Activated CD4-positive, alpha-beta T cell treated with anti-CD3 and anti-CD28 coated beads for 36 hours (primary cell): ENCODE measurements at regions not wholly inside any gene's neighbourhood (a gene's known extent, or its start where the extent isn't known, plus 50 kb on each side); places are given as distances from the start of the nearest gene placed in this dataset.

ENCODE experiments used
- ATAC-seq: fragments of 200-7000 bp; cut with Tn5 transposase; one replicate; pipeline ENCODE4 v1.10.0; 2021; ENCODE audit warnings: mild to moderate bottlenecking, moderate library complexity
- CTCF ChIA-PET: fragments of 350-600 bp; sonication (Branson Sonifier 250); formaldehyde crosslinking; loops from one replicate; lab custom pipeline; 2021; ENCODE audit warnings: antibody characterized with exemption; lab: Charles Lee
- POLR2A ChIA-PET: fragments of 350-600 bp; sonication (Branson Sonifier 250); formaldehyde crosslinking; loops from one replicate; lab custom pipeline; 2021; ENCODE audit warnings: antibody characterized with exemption, inconsistent platforms; lab: Charles Lee
- DNase-seq: peaks from one replicate; pipeline ENCODE4 v3.0.0-alpha.2; 2020
- H3K27ac Mint-ChIP-seq: one replicate; pipeline ENCODE4 v1.8.0; 2021; ENCODE audit warnings: mixed read lengths
- H3K27me3 Mint-ChIP-seq: one replicate; pipeline ENCODE4 v1.8.0; 2021; ENCODE audit warnings: mixed read lengths
- H3K36me3 Mint-ChIP-seq: one replicate; pipeline ENCODE4 v1.8.0; 2021; ENCODE audit warnings: low read depth, mixed read lengths
- H3K4me1 Mint-ChIP-seq: one replicate; pipeline ENCODE4 v1.8.0; 2021; ENCODE audit warnings: mixed read lengths
- H3K4me3 Mint-ChIP-seq: one replicate; pipeline ENCODE4 v1.8.0; 2021; ENCODE audit warnings: mild to moderate bottlenecking, moderate library complexity, mixed read lengths
- H3K9me3 Mint-ChIP-seq: one replicate; pipeline ENCODE4 v1.8.0; 2021; ENCODE audit warnings: low read depth, mixed read lengths
- intact Hi-C, 2 experiments: fragments of 100-400 bp; cut with DNase I in 1 of 2; cut with micrococcal nuclease in 1 of 2; formaldehyde crosslinking; loops; one replicate each; pipeline versions ENCODE4 v1.14.2 to v1.15.1; 2022 to 2024; cut with DNase I, micrococcal nuclease

DNA sequence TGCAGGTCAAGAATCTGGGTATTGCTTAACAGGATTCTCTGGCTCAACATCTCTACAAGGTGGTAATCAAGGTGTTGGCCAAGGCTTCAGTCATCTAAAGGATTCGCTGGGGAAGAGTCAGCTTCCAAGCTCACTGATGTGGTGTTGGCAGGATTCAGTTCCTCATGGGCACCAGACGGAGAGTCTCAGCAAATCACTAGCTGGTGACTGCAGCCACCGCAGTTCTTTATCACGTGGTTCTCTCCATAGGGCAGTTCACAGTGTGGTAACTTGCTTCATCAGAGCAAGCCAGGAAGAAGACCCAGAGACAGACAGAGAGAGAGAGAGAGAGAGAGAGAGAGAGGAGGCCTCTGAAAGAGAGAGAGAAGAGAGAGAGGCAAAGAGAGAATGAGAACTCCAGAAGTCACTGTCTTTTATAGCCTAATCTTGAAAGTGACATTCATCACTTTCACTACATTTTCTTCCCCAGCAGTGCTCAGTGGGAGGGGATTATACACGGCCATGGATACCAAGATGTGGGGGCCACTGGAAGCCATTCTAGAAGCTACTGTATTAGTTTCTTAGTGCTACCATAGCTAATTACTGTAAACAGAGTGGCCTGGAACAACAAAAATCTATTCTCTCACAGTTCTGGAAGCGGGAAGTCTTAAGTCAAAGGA lies 109.2 kb upstream of the SMIM23 start:
- CTCF ChIA-PET: interaction anchor here (0.7 kb wide), 1 partner anchor 1104 kb away, joined by 3 read pairs; no protein-coding TSS in a partner anchor
- intact Hi-C loops: no loop called here
- Mint-ChIP-seq H3K27ac (no peak overlapping the region), H3K4me3 (no peak overlapping the region), H3K27me3 (peaks cover 12% of the 10 kb centered on the region), H3K9me3 (peaks cover 6% of the 10 kb centered on the region), H3K36me3 (no peaks in the 10 kb centered on the region), H3K4me1 (peaks cover 6% of the 10 kb centered on the region)
- ATAC-seq: no peak
- POLR2A ChIA-PET: no interaction called here
- DNase-seq: no peak

DNA sequence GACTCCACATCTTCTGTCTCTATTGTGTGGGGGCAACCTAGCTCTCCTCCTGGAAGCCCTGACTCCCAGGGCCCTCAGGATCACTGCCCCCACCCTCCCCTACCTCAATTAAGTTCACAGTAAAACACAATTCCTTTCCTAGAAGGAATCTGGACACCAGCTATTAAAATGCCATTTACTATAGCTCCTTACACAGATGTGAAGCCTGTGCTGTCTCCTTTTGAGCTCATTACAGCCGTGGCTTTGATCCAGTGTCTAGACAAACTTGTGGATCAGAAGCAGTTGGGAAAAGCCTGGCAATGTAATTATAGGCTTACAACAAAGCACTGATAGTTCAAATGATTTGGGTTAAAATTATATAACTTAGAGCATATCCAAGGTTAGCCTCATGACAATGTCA lies 107.0 kb upstream of the SMIM23 start:
- ChIA-PET CTCF (interaction anchor here (0.6 to 2.1 kb wide), 3 partner anchors 8 to 197 kb away, joined by 3 to 5 read pairs (median 5); no protein-coding TSS in a partner anchor), POLR2A (no interaction called here)
- DNase-seq (no peak), ATAC-seq (no peak)
- intact Hi-C loops: no loop called here
- peaks cover 26% of the 10 kb centered on the region for H3K27me3 Mint-ChIP-seq
- no peak overlapping the region for H3K4me3 Mint-ChIP-seq
- no peak overlapping the region for H3K27ac Mint-ChIP-seq
- peaks cover 6% of the 10 kb centered on the region for H3K4me1 Mint-ChIP-seq
- no peaks in the 10 kb centered on the region for H3K36me3 Mint-ChIP-seq
- H3K9me3 Mint-ChIP-seq: peaks cover 6% of the 10 kb centered on the region

DNA sequence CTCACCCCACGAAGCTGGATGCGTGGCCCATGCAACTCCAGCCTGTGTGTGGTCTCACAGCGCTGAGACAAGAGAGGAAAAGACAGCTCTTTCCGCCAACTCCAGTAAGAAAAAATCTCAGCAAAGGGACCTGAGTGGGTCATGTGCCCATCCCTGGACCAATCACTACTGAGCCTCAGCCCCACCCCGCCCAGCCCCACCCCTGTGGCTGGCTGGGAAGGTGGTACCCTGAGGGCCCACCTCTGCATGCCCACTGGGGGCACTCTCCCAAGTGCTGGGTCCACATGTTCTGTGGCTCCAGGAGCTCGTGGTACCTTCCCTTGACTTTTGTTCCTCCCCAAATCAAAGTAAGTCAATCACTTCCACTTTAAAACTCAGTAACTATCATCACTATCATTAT lies 105.1 kb upstream of the SMIM23 start:
- ChIA-PET POLR2A (no interaction called here), CTCF (interaction anchor here (0.9 to 2.1 kb wide), 3 partner anchors 10 to 711 kb away, joined by 3 to 5 read pairs (median 3); no protein-coding TSS in a partner anchor)
- no peaks in the 10 kb centered on the region for H3K9me3 Mint-ChIP-seq
- H3K27ac Mint-ChIP-seq: no peak overlapping the region
- H3K4me1 Mint-ChIP-seq: peaks cover 2% of the 10 kb centered on the region
- H3K4me3 Mint-ChIP-seq: no peak overlapping the region
- H3K27me3 Mint-ChIP-seq: peaks cover 22% of the 10 kb centered on the region
- no peaks in the 10 kb centered on the region for H3K36me3 Mint-ChIP-seq
- intact Hi-C loops: no loop called here
- no peak for DNase-seq
- ATAC-seq: no peak

DNA sequence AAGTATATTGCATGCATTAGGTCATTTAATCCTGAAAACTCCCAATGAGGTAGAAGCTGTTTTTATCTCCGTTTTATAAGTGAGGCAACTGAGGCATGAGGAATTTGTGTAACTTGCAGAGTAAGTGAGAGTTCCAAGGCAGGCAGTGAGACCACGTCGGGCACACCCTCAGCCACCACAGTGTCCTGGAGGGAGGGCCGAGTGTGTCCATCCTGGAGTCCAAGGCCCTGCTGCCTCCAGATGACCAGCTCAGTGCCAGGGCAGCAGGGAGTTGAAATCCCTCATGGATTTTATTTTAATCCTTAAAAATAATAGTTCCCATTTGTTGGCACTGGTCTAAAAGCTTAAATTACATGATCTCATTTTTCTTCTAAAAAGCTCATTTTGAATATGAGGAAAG lies 104.6 kb upstream of the SMIM23 start:
- H3K4me1 Mint-ChIP-seq: no peaks in the 10 kb centered on the region
- DNase-seq: no peak
- intact Hi-C loops: no loop called here
- peaks cover 22% of the 10 kb centered on the region for H3K27me3 Mint-ChIP-seq
- no peak overlapping the region for H3K27ac Mint-ChIP-seq
- ChIA-PET CTCF (interaction anchor here (0.8 to 2.1 kb wide), 3 partner anchors 10 to 524 kb away, joined by 3 to 5 read pairs (median 4); no protein-coding TSS in a partner anchor), POLR2A (no interaction called here)
- ATAC-seq: no peak
- H3K4me3 Mint-ChIP-seq: no peak overlapping the region
- H3K9me3 Mint-ChIP-seq: no peaks in the 10 kb centered on the region
- H3K36me3 Mint-ChIP-seq: no peaks in the 10 kb centered on the region

DNA sequence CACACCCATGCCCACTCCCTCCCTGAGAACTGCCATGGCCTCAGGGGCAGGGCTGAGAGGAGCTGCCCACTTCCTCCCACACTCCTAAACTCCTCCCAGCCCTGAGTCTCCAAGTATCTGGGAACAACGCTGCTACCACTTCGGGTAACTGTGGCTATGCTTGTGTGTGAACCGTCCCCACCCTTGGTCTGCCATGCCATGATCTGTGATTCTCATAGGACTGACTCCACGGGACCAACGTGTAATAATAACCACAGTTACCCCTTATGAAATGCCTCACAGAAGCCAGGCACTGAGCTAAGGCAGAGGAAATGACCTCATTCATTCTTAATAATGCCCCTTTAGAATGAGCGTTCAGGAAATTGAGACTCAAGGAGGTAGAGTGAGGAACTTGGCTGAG lies 103.9 kb upstream of the SMIM23 start:
- ATAC-seq (no peak), DNase-seq (no peak)
- ChIA-PET CTCF (interaction anchor here (0.8 kb wide), 1 partner anchor 524 kb away, joined by 4 read pairs; no protein-coding TSS in a partner anchor), POLR2A (no interaction called here)
- Mint-ChIP-seq H3K9me3 (no peaks in the 10 kb centered on the region), H3K36me3 (no peaks in the 10 kb centered on the region), H3K4me3 (no peak overlapping the region), H3K27ac (no peak overlapping the region), H3K27me3 (peaks cover 24% of the 10 kb centered on the region), H3K4me1 (no peaks in the 10 kb centered on the region)
- intact Hi-C loops: no loop called here

DNA sequence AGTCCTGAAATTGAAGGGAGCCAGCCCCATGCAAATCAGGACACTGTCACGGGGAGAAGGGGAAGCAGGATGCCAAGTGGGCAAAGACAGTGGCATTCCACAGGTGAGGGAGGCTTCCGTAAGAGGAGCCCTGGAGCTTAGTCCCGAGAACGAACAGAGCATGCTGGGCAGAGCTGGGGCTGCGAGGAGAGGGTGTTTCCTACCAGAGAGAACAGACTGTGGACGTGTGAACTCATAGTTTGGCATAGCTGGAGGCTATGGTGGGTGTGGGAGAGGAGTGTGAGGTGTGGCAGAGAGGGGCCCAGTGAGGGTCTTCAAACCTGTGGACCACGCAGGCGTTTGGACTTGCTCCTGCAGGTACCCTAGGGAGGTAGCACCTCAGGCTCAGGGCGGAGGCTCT lies 102.8 kb upstream of the SMIM23 start:
- POLR2A ChIA-PET: no interaction called here
- CTCF ChIA-PET: no interaction called here
- intact Hi-C loops: no loop called here
- Mint-ChIP-seq H3K27me3 (peaks cover 24% of the 10 kb centered on the region), H3K27ac (no peak overlapping the region), H3K4me3 (no peak overlapping the region), H3K9me3 (no peaks in the 10 kb centered on the region), H3K4me1 (no peaks in the 10 kb centered on the region), H3K36me3 (no peaks in the 10 kb centered on the region)
- ATAC-seq (no peak), DNase-seq (no peak)

DNA sequence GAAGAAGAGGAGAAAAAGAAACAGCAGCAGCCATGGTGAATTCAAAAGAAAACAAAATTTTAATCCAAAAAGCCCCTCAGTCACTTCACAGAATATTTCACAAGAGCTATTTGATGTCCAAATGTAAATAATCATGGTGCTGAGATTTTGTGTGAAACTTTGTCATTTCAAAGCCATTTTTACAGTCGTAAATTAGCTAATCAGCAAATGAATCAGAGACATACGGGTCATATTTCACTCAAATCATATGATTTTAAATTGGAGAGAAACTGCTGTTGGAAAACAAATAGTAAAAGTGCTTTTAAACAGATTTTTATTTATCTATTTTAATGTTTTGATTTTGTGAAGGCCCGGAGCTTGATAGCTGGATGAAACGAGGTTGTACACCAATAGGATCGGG lies 101.4 kb upstream of the SMIM23 start:
- intact Hi-C loops: no loop called here
- no peak for DNase-seq
- no peak overlapping the region for H3K27ac Mint-ChIP-seq
- ChIA-PET POLR2A (no interaction called here), CTCF (interaction anchor here (0.7 kb wide), 1 partner anchor 41 kb away, joined by 3 read pairs; no protein-coding TSS in a partner anchor)
- H3K36me3 Mint-ChIP-seq: no peaks in the 10 kb centered on the region
- H3K4me3 Mint-ChIP-seq: no peak overlapping the region
- H3K4me1 Mint-ChIP-seq: no peaks in the 10 kb centered on the region
- peaks cover 24% of the 10 kb centered on the region for H3K27me3 Mint-ChIP-seq
- ATAC-seq: no peak
- no peaks in the 10 kb centered on the region for H3K9me3 Mint-ChIP-seq

DNA sequence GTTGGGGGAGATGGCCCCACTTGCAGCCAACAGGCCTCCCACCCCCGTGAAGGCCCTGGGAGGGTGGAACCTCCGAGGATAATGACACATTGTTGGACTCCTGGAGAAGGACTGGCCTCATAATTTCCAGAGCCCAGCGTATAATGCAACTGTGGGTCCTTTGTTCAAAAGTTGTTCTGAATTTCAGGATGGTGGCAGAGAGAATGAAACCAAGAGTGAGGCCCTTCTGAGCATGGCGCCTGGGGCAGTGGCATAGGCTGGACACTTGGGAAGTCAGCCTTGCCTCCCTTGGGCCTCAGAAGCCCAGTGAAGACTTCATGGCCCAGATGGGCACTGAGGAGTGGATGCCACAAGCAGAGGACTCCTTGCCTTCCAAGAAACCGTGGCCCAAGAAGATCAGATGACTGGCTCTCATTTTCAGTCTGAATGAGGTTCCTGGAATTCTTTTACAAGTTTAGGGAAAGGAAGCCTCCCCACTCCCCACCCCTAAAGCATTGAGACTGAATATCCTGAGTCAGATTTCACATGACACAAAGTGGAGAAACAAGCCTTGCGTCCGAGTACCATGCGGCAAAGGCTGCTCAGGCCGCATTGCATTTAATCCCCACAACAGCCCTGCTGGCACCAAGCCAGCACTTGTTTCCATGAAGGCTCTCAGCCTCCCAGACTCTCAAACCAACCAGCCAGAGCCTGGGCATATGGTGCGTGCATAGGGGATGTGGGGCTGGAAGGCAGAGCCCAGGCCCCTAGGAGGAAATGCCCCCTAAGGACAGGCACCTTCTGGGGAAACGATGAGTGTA lies 96.7 kb upstream of the SMIM23 start:
- ATAC-seq: no peak
- Mint-ChIP-seq H3K27ac (no peak overlapping the region), H3K4me3 (no peak overlapping the region), H3K4me1 (no peaks in the 10 kb centered on the region), H3K9me3 (no peaks in the 10 kb centered on the region), H3K27me3 (peaks cover 2% of the 10 kb centered on the region), H3K36me3 (no peaks in the 10 kb centered on the region)
- intact Hi-C loops: no loop called here
- ChIA-PET POLR2A (no interaction called here), CTCF (no interaction called here)
- DNase-seq: no peak

DNA sequence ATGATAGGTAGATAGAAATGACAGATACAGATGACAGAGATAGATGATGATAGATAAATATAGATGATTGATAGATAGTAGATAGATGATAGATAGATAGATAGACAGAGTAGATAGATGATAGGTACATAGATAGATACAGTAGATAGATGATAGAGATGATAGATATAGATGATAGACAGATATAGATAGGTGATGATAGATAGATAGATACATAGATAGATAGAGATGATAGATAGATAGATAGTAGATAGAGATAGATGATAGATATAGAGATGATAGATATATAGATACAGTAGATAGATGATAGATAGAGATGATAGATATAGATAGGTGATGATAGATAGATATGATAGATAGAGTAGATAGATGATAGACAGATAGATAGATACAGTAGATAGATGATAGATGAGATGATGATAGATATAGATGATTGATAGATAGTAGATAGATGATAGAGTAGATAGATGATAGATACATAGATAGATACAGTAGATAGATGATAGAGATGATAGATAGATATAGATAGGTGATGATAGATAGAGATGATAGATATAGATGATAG lies 95.7 kb upstream of the SMIM23 start:
- no peak for ATAC-seq
- intact Hi-C loops: no loop called here

DNA sequence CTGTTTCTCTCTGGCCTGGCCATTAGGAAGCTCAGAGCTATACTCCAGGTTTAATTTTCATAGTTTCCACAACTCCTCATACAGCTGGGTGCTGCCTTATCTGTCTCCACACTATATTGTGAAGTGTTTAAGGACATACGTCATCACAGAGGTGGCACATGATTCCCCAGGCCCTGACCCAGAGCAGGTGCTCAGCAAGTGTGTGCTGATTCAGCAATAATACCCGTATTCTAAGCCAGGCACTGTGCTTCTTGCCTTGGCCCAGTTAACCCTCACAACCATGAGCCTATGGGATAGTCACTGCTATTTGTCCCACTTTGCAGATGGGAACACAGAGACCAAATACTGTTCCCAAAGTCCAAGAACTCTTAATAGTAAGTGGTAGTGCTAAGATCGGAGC lies 93.5 kb upstream of the SMIM23 start:
- Mint-ChIP-seq H3K4me3 (no peak overlapping the region), H3K36me3 (no peaks in the 10 kb centered on the region), H3K27me3 (peaks cover 2% of the 10 kb centered on the region), H3K27ac (no peak overlapping the region), H3K9me3 (no peaks in the 10 kb centered on the region), H3K4me1 (no peaks in the 10 kb centered on the region)
- intact Hi-C loops: no loop called here
- ATAC-seq (no peak), DNase-seq (no peak)
- POLR2A ChIA-PET: no interaction called here
- CTCF ChIA-PET: no interaction called here

More for the DNA sequence above, 95.7 kb upstream of the SMIM23 start:
- peaks cover 2% of the 10 kb centered on the region for H3K27me3 Mint-ChIP-seq
- H3K4me1 Mint-ChIP-seq: no peaks in the 10 kb centered on the region
- ChIA-PET POLR2A (no interaction called here), CTCF (no interaction called here)
- no peak overlapping the region for H3K27ac Mint-ChIP-seq
- no peaks in the 10 kb centered on the region for H3K9me3 Mint-ChIP-seq
- no peak for DNase-seq
- no peak overlapping the region for H3K4me3 Mint-ChIP-seq
- H3K36me3 Mint-ChIP-seq: no peaks in the 10 kb centered on the region

DNA sequence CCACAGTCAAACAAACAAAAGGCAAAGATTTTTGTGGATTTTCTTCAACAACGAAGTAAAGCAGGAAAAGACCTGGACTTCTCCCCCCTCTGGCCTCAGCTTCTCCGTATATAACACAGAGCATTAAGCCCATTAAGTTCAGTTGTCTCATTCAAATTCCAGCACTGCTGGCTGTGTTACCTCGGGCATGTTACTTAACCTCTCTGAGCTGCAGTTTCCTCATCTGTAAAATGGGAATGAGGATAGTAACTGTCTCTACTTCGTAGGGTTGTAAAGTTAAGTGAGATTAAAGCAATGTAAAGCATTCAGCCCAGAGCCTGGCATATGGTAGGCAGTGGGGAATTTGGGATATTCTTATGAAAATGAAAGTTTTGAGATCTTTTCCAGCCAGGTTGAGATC lies 92.7 kb upstream of the SMIM23 start:
- ATAC-seq: no peak
- ChIA-PET CTCF (interaction anchor here (0.7 kb wide), 1 partner anchor 441 kb away, joined by 3 read pairs; no protein-coding TSS in a partner anchor), POLR2A (no interaction called here)
- intact Hi-C loops: no loop called here
- Mint-ChIP-seq H3K9me3 (no peaks in the 10 kb centered on the region), H3K27me3 (peaks cover 2% of the 10 kb centered on the region), H3K27ac (no peak overlapping the region), H3K4me1 (no peaks in the 10 kb centered on the region), H3K36me3 (no peaks in the 10 kb centered on the region), H3K4me3 (no peak overlapping the region)
- no peak for DNase-seq
